GM23338 (cell line): ENCODE measurements at regions not wholly inside any gene's neighbourhood (a gene's known extent, or its start where the extent isn't known, plus 50 kb on each side); places are given as distances from the start of the nearest gene placed in this dataset.

Experiments
- ATAC-seq: fragments of 200-7000 bp; cut with Tn5 transposase; 3 replicates; pipeline ENCODE4 v1.9.1; 2020
- DNase-seq: peaks from one replicate; pipeline ENCODE4 v3.0.0-alpha.2; 2015; ENCODE audit warnings: low spot score
- H2AFZ ChIP-seq: fragments of 200-600 bp; sonication (generic); 2 replicates; pipeline ENCODE4 v1.8.0; 2016; ENCODE audit warnings: antibody characterized with exemption, mild to moderate bottlenecking, moderate library complexity
- H3F3A ChIP-seq: fragments of 200-600 bp; sonication (generic); replicated peaks from 2 replicates; pipeline ENCODE4 v1.8.0; 2017; ENCODE audit warnings: antibody characterized with exemption, mixed run types, low read depth
- H3K27ac ChIP-seq: fragments of 200-600 bp; sonication (generic); 2 replicates; pipeline ENCODE4 v1.6.1; 2016; ENCODE audit warnings: low read depth
- H3K27me3 ChIP-seq: fragments of 200-600 bp; sonication (generic); 2 replicates; pipeline ENCODE4 v1.8.0; 2016; ENCODE audit warnings: mild to moderate bottlenecking, mixed run types, moderate library complexity; ENCODE audit not compliant: insufficient read depth
- H3K36me3 ChIP-seq: fragments of 200-600 bp; sonication (generic); 2 replicates; pipeline ENCODE4 v1.8.0; 2016; ENCODE audit warnings: mild to moderate bottlenecking; ENCODE audit not compliant: insufficient read depth
- H3K4me1 ChIP-seq: fragments of 200-600 bp; sonication (generic); 2 replicates; pipeline ENCODE4 v1.8.0; 2016; ENCODE audit warnings: mild to moderate bottlenecking, moderate library complexity; ENCODE audit not compliant: insufficient read depth
- H3K4me2 ChIP-seq: fragments of 200-600 bp; sonication (generic); 2 replicates; pipeline ENCODE4 v1.7.1; 2017; ENCODE audit warnings: mixed run types
- H3K4me3 ChIP-seq: fragments of 200-600 bp; sonication (generic); 2 replicates; pipeline ENCODE4 v1.6.1; 2016; ENCODE audit warnings: mixed run types
- H3K79me2 ChIP-seq: fragments of 200-600 bp; sonication (generic); replicated peaks from 2 replicates; pipeline ENCODE4 v1.8.0; 2017; ENCODE audit warnings: mild to moderate bottlenecking; ENCODE audit not compliant: insufficient read depth
- H3K9me2 ChIP-seq: fragments of 200-600 bp; sonication (generic); 2 replicates; pipeline ENCODE4 v1.8.0; 2017; ENCODE audit not compliant: insufficient read depth
- H4K20me1 ChIP-seq: fragments of 200-600 bp; sonication (generic); replicated peaks from 2 replicates; pipeline ENCODE4 v1.8.0; 2017; ENCODE audit warnings: mild to moderate bottlenecking; ENCODE audit not compliant: insufficient read depth
- H3K27ac Mint-ChIP-seq: 2 replicates; pipeline ENCODE4 v1.8.0; 2020; ENCODE audit warnings: inconsistent platforms, mild to moderate bottlenecking, moderate library complexity, mixed read lengths
- H3K27me3 Mint-ChIP-seq: 3 replicates; pipeline ENCODE4 v1.8.0; 2022; ENCODE audit warnings: low read depth, mild to moderate bottlenecking, moderate library complexity, mixed read lengths, inconsistent platforms; ENCODE audit not compliant: insufficient read depth, poor library complexity
- H3K36me3 Mint-ChIP-seq: 3 replicates; pipeline ENCODE4 v1.8.0; 2021; ENCODE audit warnings: low read depth, mild to moderate bottlenecking, inconsistent platforms, moderate library complexity, mixed read lengths
- H3K4me1 Mint-ChIP-seq: 3 replicates; pipeline ENCODE4 v1.8.0; 2020; ENCODE audit warnings: mild to moderate bottlenecking, inconsistent platforms, mixed read lengths
- H3K4me3 Mint-ChIP-seq: 3 replicates; pipeline ENCODE4 v1.8.0; 2021; ENCODE audit warnings: moderate library complexity, mild to moderate bottlenecking, inconsistent platforms, mixed read lengths
- H3K9me3 Mint-ChIP-seq: 3 replicates; pipeline ENCODE4 v1.8.0; 2020; ENCODE audit warnings: moderate library complexity, mild to moderate bottlenecking, inconsistent platforms, mixed read lengths
- CREB1 ChIP-seq: fragments of 250-450 bp; sonication (Bioruptor Pico); IDR thresholded peaks from 2 replicates; pipeline ENCODE4 v1.5.0; 2020; ENCODE audit warnings: low read depth, mild to moderate bottlenecking, moderate library complexity
- ETS1 ChIP-seq: IDR thresholded peaks from 2 replicates; pipeline ENCODE4 v1.6.1; 2016; ENCODE audit warnings: antibody characterized with exemption
- EZH2 ChIP-seq: fragments of 200-600 bp; sonication (generic); IDR thresholded peaks from one replicate; pipeline ENCODE4 v1.8.0; 2017; ENCODE audit warnings: antibody characterized with exemption, mild to moderate bottlenecking, low read depth; ENCODE audit not compliant: unreplicated experiment
- JUNB ChIP-seq: IDR thresholded peaks from one replicate; pipeline ENCODE4 v1.6.1; 2016; ENCODE audit warnings: antibody characterized with exemption; ENCODE audit not compliant: unreplicated experiment
- ZNF114 ChIP-seq: fragments of 250-450 bp; sonication (Bioruptor Pico); IDR thresholded peaks from 2 replicates; pipeline ENCODE4 v1.5.0; 2020; ENCODE audit warnings: mild to moderate bottlenecking, moderate library complexity
- ZNF331 ChIP-seq: fragments of 250-450 bp; sonication (Bioruptor Pico); IDR thresholded peaks from 2 replicates; pipeline ENCODE4 v1.5.0; 2020; ENCODE audit warnings: low read depth, mild to moderate bottlenecking, moderate library complexity
- ZNF462 ChIP-seq: fragments of 250-450 bp; sonication (Bioruptor Pico); IDR thresholded peaks from 2 replicates; pipeline ENCODE4 v1.5.0; 2020; ENCODE audit warnings: mild to moderate bottlenecking, moderate library complexity

- H3K27me3 Mint-ChIP-seq = no peaks in the 10 kb centered on the region
- Histone ChIP-seq H3K4me1 (peaks cover 23% of the 10 kb centered on the region), H3K4me2 (no peak overlapping the region), H3K27ac (no peak overlapping the region), H3K27me3 (no peaks in the 10 kb centered on the region), H3K9me2 (peaks cover 5% of the 10 kb centered on the region; the same call in 1 of the 2 replicates), H3K4me3 (no peak overlapping the region), H4K20me1 (no peaks in the 10 kb centered on the region), H3F3A (no peaks in the 10 kb centered on the region), H3K79me2 (no peaks in the 10 kb centered on the region), H2AFZ (no peak overlapping the region), H3K36me3 (no peaks in the 10 kb centered on the region; the same call in 1 of the 2 replicates)
- H3K4me1 Mint-ChIP-seq = peaks cover 24% of the 10 kb centered on the region
- peaks cover 15% of the 10 kb centered on the region for H3K9me3 Mint-ChIP-seq
- no peak for TF ChIP-seq EZH2
- no peak for TF ChIP-seq CREB1 (CRISPR knock-in tag)
- TF ChIP-seq ETS1 = no peak
- TF ChIP-seq ZNF462 = no peak
- TF ChIP-seq JUNB = no peak
- TF ChIP-seq ZNF331 (CRISPR knock-in tag) = no peak
- no peak for TF ChIP-seq ZNF114 (CRISPR knock-in tag)
- no peak for DNase-seq
- peak overlapping the region; percentile 71 for H3K27ac Mint-ChIP-seq
- ATAC-seq = no peak
- no peak overlapping the region for H3K4me3 Mint-ChIP-seq
- peaks cover 22% of the 10 kb centered on the region for H3K36me3 Mint-ChIP-seq
Measured at GRCh38 chr13:54597540-54598088, 1569.0 kb downstream of the OLFM4 start.
